ENCODE measurements at regions not wholly inside any gene's neighbourhood (a gene's known extent, or its start where the extent isn't known, plus 50 kb on each side); places are given as distances from the start of the nearest gene placed in this dataset.

DNA sequence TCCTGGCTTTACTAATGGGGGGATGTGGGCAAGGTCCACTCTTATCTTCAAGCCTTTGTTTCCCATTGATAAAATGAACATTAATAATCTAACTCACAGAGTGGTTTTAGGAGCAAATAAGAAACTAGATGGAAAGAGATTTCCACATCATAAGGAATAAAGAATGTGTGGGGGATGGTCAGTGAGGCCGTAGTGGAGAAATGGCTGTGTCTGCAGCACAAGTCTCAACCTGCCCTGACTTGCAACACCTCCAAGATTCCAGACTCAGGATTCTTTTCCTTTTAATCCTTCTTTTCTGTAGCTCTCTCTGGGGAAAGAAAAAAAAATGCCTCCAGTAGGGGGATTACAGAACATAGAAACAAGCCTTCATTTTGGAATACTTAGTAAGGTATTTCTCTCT is 124.2 kb upstream of the MEX3C start:
- WGBS (ENCODE audit: missing lambda C conversion rate): 61% methylated on average over 1 of the region's 1 CpG
- Histone ChIP-seq H3K27ac (peak overlapping the region in 1 of 2 experiments; percentile 37; a peak in 1 of 6 replicates), H3K4me1 (no peaks in the 10 kb centered on the region), H3K4me2 (no peak overlapping the region), H3K4me3 (no peak overlapping the region), H3K9me3 (no peaks in the 10 kb centered on the region)
- TF ChIP-seq HEYL (CRISPR knock-in tag; IDR thresholded peaks at IDR 0.05): no peak
- no peak for TF ChIP-seq CHD4 (IDR thresholded peaks at IDR 0.05; ENCODE audit: borderline replicate concordance)
- no peak for TF ChIP-seq KDM5A (IDR thresholded peaks at IDR 0.05)
- no peak for TF ChIP-seq CTCF (IDR thresholded peaks at IDR 0.05)
- no peak for TF ChIP-seq POLR2AphosphoS2 (conservative IDR thresholded peaks at IDR 0.05; ENCODE audit: low read length)
- TF ChIP-seq RARB (CRISPR knock-in tag; IDR thresholded peaks at IDR 0.05): no peak
- TF ChIP-seq SREBF2 (IDR thresholded peaks at IDR 0.05): no peak
- TF ChIP-seq PHF8 (IDR thresholded peaks at IDR 0.05; ENCODE audit: borderline replicate concordance, low read depth): no peak
- no peak for TF ChIP-seq ELK1 (IDR thresholded peaks at IDR 0.05; ENCODE audit: low read depth, low read length)
- TF ChIP-seq RAD21 (conservative IDR thresholded peaks at IDR 0.05 in 1 of 2, IDR thresholded peaks at IDR 0.05 in 1 of 2): no peak
- TF ChIP-seq CEBPB (IDR thresholded peaks at IDR 0.05): no peak
- TF ChIP-seq CHD2 (IDR thresholded peaks at IDR 0.05; ENCODE audit: low read length, partially characterized antibody): no peak
- no peak for TF ChIP-seq NR3C1 (IDR thresholded peaks at IDR 0.05)
- TF ChIP-seq GATA3 (IDR thresholded peaks at IDR 0.05; ENCODE audit: borderline replicate concordance): no peak
- ChIA-PET CTCF (no interaction called here), POLR2A (no interaction called here)
- DNase-seq (ENCODE audit: low read depth in 1 of 2, low spot score in 1 of 2) (no peak), ATAC-seq (no peak), FAIRE-seq (no peak)

- ATAC-seq (no peak), DNase-seq (ENCODE audit: low read depth in 1 of 2, low spot score in 1 of 2) (no peak), FAIRE-seq (no peak)
- Histone ChIP-seq H3K9me3 (no peaks in the 10 kb centered on the region), H3K4me3 (no peak overlapping the region), H3K27ac (no peak overlapping the region), H3K4me1 (no peaks in the 10 kb centered on the region), H3K4me2 (no peak overlapping the region)
- ChIA-PET POLR2A (no interaction called here), CTCF (interaction anchor here (0.7 kb wide), 1 partner anchor 68 kb away, joined by 3 read pairs; no protein-coding TSS in a partner anchor)
- TF ChIP-seq SREBF2 (IDR thresholded peaks at IDR 0.05): no peak
- TF ChIP-seq POLR2AphosphoS2 (conservative IDR thresholded peaks at IDR 0.05; ENCODE audit: low read length): no peak
- TF ChIP-seq MAX (IDR thresholded peaks at IDR 0.05): no peak
- no peak for TF ChIP-seq GATA3 (IDR thresholded peaks at IDR 0.05; ENCODE audit: borderline replicate concordance)
- no peak for TF ChIP-seq NFE2L2 (conservative IDR thresholded peaks at IDR 0.05; ENCODE audit: low read length)
- TF ChIP-seq CHD2 (IDR thresholded peaks at IDR 0.05; ENCODE audit: low read length, partially characterized antibody): no peak
- TF ChIP-seq ELK1 (IDR thresholded peaks at IDR 0.05; ENCODE audit: low read depth, low read length): no peak
- TF ChIP-seq EHF (CRISPR knock-in tag; IDR thresholded peaks at IDR 0.05): no peak
- TF ChIP-seq MAZ (IDR thresholded peaks at IDR 0.05; ENCODE audit: borderline replicate concordance, low read depth, low read length): no peak
- no peak for TF ChIP-seq EHMT2 (IDR thresholded peaks at IDR 0.05; ENCODE audit: low read depth)
- TF ChIP-seq, protein P1, sequence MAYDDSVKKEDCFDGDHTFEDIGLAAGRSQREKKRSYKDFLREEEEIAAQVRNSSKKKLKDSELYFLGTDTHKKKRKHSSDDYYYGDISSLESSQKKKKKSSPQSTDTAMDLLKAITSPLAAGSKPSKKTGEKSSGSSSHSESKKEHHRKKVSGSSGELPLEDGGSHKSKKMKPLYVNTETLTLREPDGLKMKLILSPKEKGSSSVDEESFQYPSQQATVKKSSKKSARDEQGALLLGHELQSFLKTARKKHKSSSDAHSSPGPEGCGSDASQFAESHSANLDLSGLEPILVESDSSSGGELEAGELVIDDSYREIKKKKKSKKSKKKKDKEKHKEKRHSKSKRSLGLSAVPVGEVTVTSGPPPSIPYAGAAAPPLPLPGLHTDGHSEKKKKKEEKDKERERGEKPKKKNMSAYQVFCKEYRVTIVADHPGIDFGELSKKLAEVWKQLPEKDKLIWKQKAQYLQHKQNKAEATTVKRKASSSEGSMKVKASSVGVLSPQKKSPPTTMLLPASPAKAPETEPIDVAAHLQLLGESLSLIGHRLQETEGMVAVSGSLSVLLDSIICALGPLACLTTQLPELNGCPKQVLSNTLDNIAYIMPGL (CRISPR knock-in tag; IDR thresholded peaks at IDR 0.05; ENCODE audit: borderline replicate concordance): no peak
- TF ChIP-seq CTCF (IDR thresholded peaks at IDR 0.05): no peak
- WGBS (ENCODE audit: missing lambda C conversion rate): 39% methylated on average over 4 of the region's 4 CpGs
Measured at GRCh38 chr18:51323961-51324360, 126.5 kb upstream of the MEX3C start.

Measured in A549 (cell line).